Fibroblast of lung (primary cell): ENCODE measurements at regions not wholly inside any gene's neighbourhood (a gene's known extent, or its start where the extent isn't known, plus 50 kb on each side); places are given as distances from the start of the nearest gene placed in this dataset.

Experiments used
- DNase-seq, 2 donors: peaks; one replicate each; pipeline versions ENCODE4 v3.0.0 to v3.0.0-alpha.2; 2010; ENCODE audit warnings: low read depth in 2 of 2
- H2AFZ ChIP-seq: 2 replicates; pipeline ENCODE4 v1.5.1; 2012; ENCODE audit warnings: low read length, control low read depth, inconsistent platforms
- H3K27ac ChIP-seq: 2 replicates; pipeline ENCODE4 v1.5.1; 2011; ENCODE audit warnings: low read length, control low read depth; ENCODE audit not compliant: insufficient read depth
- H3K27me3 ChIP-seq: 2 replicates; pipeline ENCODE4 v1.5.1; 2011; ENCODE audit warnings: mild to moderate bottlenecking, low read length; ENCODE audit not compliant: control insufficient read depth, insufficient read depth
- H3K36me3 ChIP-seq: 2 replicates; pipeline ENCODE4 v1.5.1; 2011; ENCODE audit warnings: low read length; ENCODE audit not compliant: control insufficient read depth, insufficient read depth
- H3K4me1 ChIP-seq: 2 replicates; pipeline ENCODE4 v1.5.1; 2011; ENCODE audit warnings: low read length; ENCODE audit not compliant: control insufficient read depth, insufficient read depth; ENCODE audit errors: extremely low read depth
- H3K4me2 ChIP-seq: 2 replicates; pipeline ENCODE4 v1.5.1; 2011; ENCODE audit warnings: low read length, control low read depth; ENCODE audit not compliant: insufficient read depth; ENCODE audit errors: extremely low read depth
- H3K4me3 ChIP-seq, 4 experiments: fragments of 200-600 bp in 1 of 4; sonication (generic) in 1 of 4; replicated peaks in 1 of 4; 2 replicates each; pipeline ENCODE4 v1.5.1; 2011 to 2016; ENCODE audit warnings: low read length in 4 of 4, low read depth in 3 of 4, mild to moderate bottlenecking in 3 of 4, control low read depth in 2 of 4, inconsistent platforms in 1 of 4, mixed read lengths in 1 of 4; ENCODE audit not compliant: insufficient read depth in 1 of 4; ENCODE audit errors: control extremely low read depth in 1 of 4
- H3K79me2 ChIP-seq: 2 replicates; pipeline ENCODE4 v1.5.1; 2012; ENCODE audit warnings: mild to moderate bottlenecking, low read length, inconsistent platforms; ENCODE audit not compliant: control insufficient read depth, insufficient read depth
- H3K9ac ChIP-seq: 2 replicates; pipeline ENCODE4 v1.5.1; 2011; ENCODE audit warnings: mild to moderate bottlenecking, low read length, control low read depth; ENCODE audit not compliant: insufficient read depth
- H3K9me3 ChIP-seq: 2 replicates; pipeline ENCODE4 v1.5.1; 2012; ENCODE audit warnings: low read depth, low read length; ENCODE audit not compliant: control insufficient read depth, insufficient read depth
- H4K20me1 ChIP-seq: 2 replicates; pipeline ENCODE4 v1.5.1; 2011; ENCODE audit warnings: low read length; ENCODE audit not compliant: control insufficient read depth, insufficient read depth; ENCODE audit errors: extremely low read depth
- CTCF ChIP-seq, 2 donors: IDR thresholded peaks in 1 of 2; conservative IDR thresholded peaks in 1 of 2; 1 replicate in 1 of 2; 2 replicates in 1 of 2; pipeline ENCODE4 v1.5.1; 2011 to 2012; ENCODE audit warnings: low read length in 2 of 2, control low read depth in 1 of 2, inconsistent platforms in 1 of 2, low read depth in 1 of 2, mild to moderate bottlenecking in 1 of 2
- EZH2 ChIP-seq: IDR thresholded peaks from 2 replicates; pipeline ENCODE4 v1.5.1; 2012; ENCODE audit warnings: low read length, control low read depth, mild to moderate bottlenecking; ENCODE audit errors: missing control alignments

- no peaks in the 10 kb centered on the region for H3K27me3 ChIP-seq
- H4K20me1 ChIP-seq, result no peaks in the 10 kb centered on the region
- H3K36me3 ChIP-seq, result no peaks in the 10 kb centered on the region
- H3K27ac ChIP-seq, result no peak overlapping the region
- H3K4me2 ChIP-seq, result no peak overlapping the region
- DNase-seq, result no peak
- H3K9me3 ChIP-seq, result no peaks in the 10 kb centered on the region
- no peak overlapping the region for H3K9ac ChIP-seq
- no peak overlapping the region for H3K4me3 ChIP-seq
- no peaks in the 10 kb centered on the region for H3K4me1 ChIP-seq
- H3K79me2 ChIP-seq, result no peaks in the 10 kb centered on the region
- TF ChIP-seq CTCF (conservative IDR thresholded peaks at IDR 0.05 in 1 of 2, IDR thresholded peaks at IDR 0.05 in 1 of 2; ENCODE audit: low read depth in 1 of 2, low read length in 2 of 2) (no peak), EZH2 (no peak)
- H2AFZ ChIP-seq, result no peak overlapping the region
Observed at GRCh38 chr10:60508831-60509230, 119.2 kb upstream of the ANK3 start.

GRCh38 chr10:60508037-60508436 is 118.4 kb upstream of the ANK3 start:
- Histone ChIP-seq H3K4me2 (no peak overlapping the region), H3K4me3 (no peak overlapping the region), H3K79me2 (no peaks in the 10 kb centered on the region), H2AFZ (no peak overlapping the region), H3K36me3 (no peaks in the 10 kb centered on the region), H3K9me3 (no peaks in the 10 kb centered on the region), H3K4me1 (no peaks in the 10 kb centered on the region), H3K27ac (no peak overlapping the region), H3K9ac (no peak overlapping the region), H4K20me1 (no peaks in the 10 kb centered on the region), H3K27me3 (no peaks in the 10 kb centered on the region)
- TF ChIP-seq EZH2 (no peak), CTCF (conservative IDR thresholded peaks at IDR 0.05 in 1 of 2, IDR thresholded peaks at IDR 0.05 in 1 of 2; ENCODE audit: low read depth in 1 of 2, low read length in 2 of 2) (no peak)
- no peak for DNase-seq

- no peaks in the 10 kb centered on the region for H3K27me3 ChIP-seq
- H2AFZ ChIP-seq, result no peak overlapping the region
- no peak for DNase-seq
- no peaks in the 10 kb centered on the region for H3K9me3 ChIP-seq
- no peaks in the 10 kb centered on the region for H3K4me1 ChIP-seq
- H3K27ac ChIP-seq, result no peak overlapping the region
- H3K9ac ChIP-seq, result no peak overlapping the region
- H4K20me1 ChIP-seq, result no peaks in the 10 kb centered on the region
- H3K4me3 ChIP-seq, result no peak overlapping the region
- H3K79me2 ChIP-seq, result no peaks in the 10 kb centered on the region
- TF ChIP-seq EZH2 (no peak), CTCF (conservative IDR thresholded peaks at IDR 0.05 in 1 of 2, IDR thresholded peaks at IDR 0.05 in 1 of 2; ENCODE audit: low read depth in 1 of 2, low read length in 2 of 2) (no peak)
- no peak overlapping the region for H3K4me2 ChIP-seq
- H3K36me3 ChIP-seq, result no peaks in the 10 kb centered on the region
Observed at GRCh38 chr10:60502621-60503020, 112.9 kb upstream of the ANK3 start.
